ENCODE measurements at regions not wholly inside any gene's neighbourhood (a gene's known extent, or its start where the extent isn't known, plus 50 kb on each side); places are given as distances from the start of the nearest gene placed in this dataset.

DNA sequence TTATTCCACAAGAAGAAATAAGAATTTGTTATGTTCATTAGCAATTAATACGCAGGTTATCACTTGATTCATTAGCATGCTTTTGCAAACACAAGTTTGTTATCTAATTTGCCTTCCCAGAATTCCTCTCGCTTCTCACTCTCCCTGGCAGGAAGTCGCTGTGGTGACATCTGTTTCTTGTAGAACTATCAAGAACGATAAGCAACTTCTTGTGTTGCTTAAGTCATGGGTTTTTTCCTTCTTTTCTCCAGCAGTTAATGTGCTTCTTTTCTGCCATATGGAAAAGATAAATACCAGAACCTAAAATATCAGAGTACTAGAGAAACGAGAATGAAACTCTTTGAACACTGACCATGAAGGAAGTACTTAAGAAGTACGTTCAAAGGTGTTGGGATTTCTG, 99.8 kb upstream of the CHMP2B start:
- Histone ChIP-seq H3K79me1 (ENCODE audit: low read depth, low read length) (no peaks in the 10 kb centered on the region), H3K4ac (ENCODE audit: low read length) (no peak overlapping the region), H2BK120ac (ENCODE audit: low read depth, low read length) (no peak overlapping the region), H2BK12ac (ENCODE audit: low read length) (no peak overlapping the region), H4K8ac (ENCODE audit: low read depth, low read length) (no peak overlapping the region), H3K14ac (ENCODE audit: low read length) (no peak overlapping the region), H3K4me2 (ENCODE audit: insufficient read depth, low read length, poor library complexity, severe bottlenecking) (no peak overlapping the region), H3K4me1 (ENCODE audit: control insufficient read depth in 2 of 2, insufficient read depth in 1 of 2, low read depth in 1 of 2, low read length in 2 of 2) (no peaks in the 10 kb centered on the region), H3K23ac (ENCODE audit: low read depth, low read length, poor library complexity) (no peak overlapping the region), H2AFZ (ENCODE audit: low read length) (no peak overlapping the region), H3K27ac (replicated peaks; ENCODE audit: low read length) (no peak overlapping the region), H3K9ac (ENCODE audit: low read depth, low read length, poor library complexity) (no peak overlapping the region), H3K36me3 (replicated peaks in 1 of 2; ENCODE audit: control insufficient read depth in 2 of 2, insufficient read depth in 2 of 2, low read length in 2 of 2) (no peaks in the 10 kb centered on the region), H3K27me3 (ENCODE audit: control insufficient read depth in 3 of 3, insufficient read depth in 3 of 3, low read depth in 1 of 3, low read length in 3 of 3) (no peaks in the 10 kb centered on the region), H3K18ac (ENCODE audit: low read length) (no peak overlapping the region), H2BK15ac (ENCODE audit: low read length) (no peak overlapping the region), H4K91ac (ENCODE audit: low read depth, low read length, poor library complexity) (no peak overlapping the region), H3K4me3 (ENCODE audit: low read length in 2 of 2) (no peak overlapping the region), H3K9me3 (replicated peaks in 1 of 2; ENCODE audit: control insufficient read depth in 2 of 2, insufficient read depth in 1 of 2, low read depth in 1 of 2, low read length in 2 of 2) (no peaks in the 10 kb centered on the region), H2BK5ac (ENCODE audit: low read length) (no peak overlapping the region), H2AK5ac (ENCODE audit: low read depth, low read length) (no peak overlapping the region)
- no CpG with 5 or more reads among the region's 6 CpGs for WGBS, 2 donors (ENCODE audit: extremely low coverage in 2 of 2, insufficient read length in 2 of 2, insufficient replicate concordance in 1 of 2)
- DNase-seq (ENCODE audit: low spot score), result no peak

DNA sequence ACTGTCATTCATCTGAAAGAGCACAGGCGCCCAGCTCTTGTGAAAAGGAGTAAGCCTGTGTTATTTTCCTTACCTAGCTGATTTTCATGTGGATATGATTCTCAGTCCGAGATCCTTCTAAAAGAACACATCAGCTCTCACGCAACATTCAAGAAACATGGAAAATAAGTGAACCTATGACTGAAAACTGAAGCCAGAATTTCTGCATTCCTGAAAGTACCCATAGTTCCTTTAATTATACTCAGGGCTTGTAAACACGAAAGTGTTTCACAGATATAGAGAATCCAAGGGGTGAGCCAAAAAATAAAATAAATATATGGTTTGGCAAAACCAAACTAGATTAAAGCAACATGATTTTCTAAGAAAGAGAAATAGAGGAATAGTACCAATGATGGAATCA, 100.8 kb upstream of the CHMP2B start:
- Histone ChIP-seq H3K23ac (ENCODE audit: low read depth, low read length, poor library complexity) (no peak overlapping the region), H2BK12ac (ENCODE audit: low read length) (no peak overlapping the region), H2BK5ac (ENCODE audit: low read length) (no peak overlapping the region), H4K91ac (ENCODE audit: low read depth, low read length, poor library complexity) (no peak overlapping the region), H4K8ac (ENCODE audit: low read depth, low read length) (no peak overlapping the region), H3K4me3 (ENCODE audit: low read length in 2 of 2) (no peak overlapping the region), H3K4ac (ENCODE audit: low read length) (no peak overlapping the region), H3K9me3 (replicated peaks in 1 of 2; ENCODE audit: control insufficient read depth in 2 of 2, insufficient read depth in 1 of 2, low read depth in 1 of 2, low read length in 2 of 2) (peaks cover 0 to 2% of the 10 kb centered on the region in 2 donors), H3K27ac (replicated peaks; ENCODE audit: low read length) (no peak overlapping the region), H3K4me1 (ENCODE audit: control insufficient read depth in 2 of 2, insufficient read depth in 1 of 2, low read depth in 1 of 2, low read length in 2 of 2) (no peaks in the 10 kb centered on the region), H3K79me1 (ENCODE audit: low read depth, low read length) (no peaks in the 10 kb centered on the region), H2AFZ (ENCODE audit: low read length) (no peak overlapping the region), H3K4me2 (ENCODE audit: insufficient read depth, low read length, poor library complexity, severe bottlenecking) (no peak overlapping the region), H2BK120ac (ENCODE audit: low read depth, low read length) (no peak overlapping the region), H2BK15ac (ENCODE audit: low read length) (no peak overlapping the region), H3K18ac (ENCODE audit: low read length) (no peak overlapping the region), H2AK5ac (ENCODE audit: low read depth, low read length) (no peak overlapping the region), H3K36me3 (replicated peaks in 1 of 2; ENCODE audit: control insufficient read depth in 2 of 2, insufficient read depth in 2 of 2, low read length in 2 of 2) (no peaks in the 10 kb centered on the region), H3K9ac (ENCODE audit: low read depth, low read length, poor library complexity) (no peak overlapping the region), H3K27me3 (ENCODE audit: control insufficient read depth in 3 of 3, insufficient read depth in 3 of 3, low read depth in 1 of 3, low read length in 3 of 3) (no peaks in the 10 kb centered on the region), H3K14ac (ENCODE audit: low read length) (no peak overlapping the region)
- no CpG with 5 or more reads among the region's 4 CpGs for WGBS, 2 donors (ENCODE audit: extremely low coverage in 2 of 2, insufficient read length in 2 of 2, insufficient replicate concordance in 1 of 2)
- DNase-seq (ENCODE audit: low spot score), result no peak

DNA sequence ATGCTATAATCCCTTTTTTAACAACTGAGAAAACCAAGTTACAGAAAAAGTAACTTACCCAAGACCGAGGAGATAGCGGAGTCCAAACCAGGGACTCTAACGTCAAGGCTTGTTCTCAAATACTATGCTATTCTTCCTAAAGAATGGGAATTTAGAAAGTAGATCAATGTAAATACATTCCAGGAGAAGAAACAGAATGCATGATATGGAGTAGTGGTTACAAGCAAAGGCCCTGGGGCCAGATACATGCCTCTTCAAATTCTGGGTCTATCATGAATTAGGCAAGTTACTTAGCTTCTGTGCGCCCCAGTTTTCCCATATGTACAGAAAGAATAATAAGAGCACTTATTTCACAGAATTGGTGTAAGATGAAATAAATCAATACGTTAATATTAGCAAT, 102.0 kb upstream of the CHMP2B start:
- H3K36me3 ChIP-seq (replicated peaks in 1 of 2; ENCODE audit: control insufficient read depth in 2 of 2, insufficient read depth in 2 of 2, low read length in 2 of 2), result no peaks in the 10 kb centered on the region
- H3K4me2 ChIP-seq (ENCODE audit: insufficient read depth, low read length, poor library complexity, severe bottlenecking), result no peak overlapping the region
- no peak overlapping the region for H3K18ac ChIP-seq (ENCODE audit: low read length)
- no CpG with 5 or more reads among the region's 5 CpGs for WGBS, 2 donors (ENCODE audit: extremely low coverage in 2 of 2, insufficient read length in 2 of 2, insufficient replicate concordance in 1 of 2)
- no peaks in the 10 kb centered on the region for H3K79me1 ChIP-seq (ENCODE audit: low read depth, low read length)
- H3K27ac ChIP-seq (replicated peaks; ENCODE audit: low read length), result no peak overlapping the region
- H2BK120ac ChIP-seq (ENCODE audit: low read depth, low read length), result no peak overlapping the region
- no peak overlapping the region for H3K4me3 ChIP-seq (ENCODE audit: low read length in 2 of 2)
- DNase-seq (ENCODE audit: low spot score), result no peak
- no peak overlapping the region for H2BK15ac ChIP-seq (ENCODE audit: low read length)
- H3K4ac ChIP-seq (ENCODE audit: low read length), result no peak overlapping the region
- H3K27me3 ChIP-seq (ENCODE audit: control insufficient read depth in 3 of 3, insufficient read depth in 3 of 3, low read depth in 1 of 3, low read length in 3 of 3), result no peaks in the 10 kb centered on the region
- H4K8ac ChIP-seq (ENCODE audit: low read depth, low read length), result no peak overlapping the region
- H2BK12ac ChIP-seq (ENCODE audit: low read length), result no peak overlapping the region
- H3K9me3 ChIP-seq (replicated peaks in 1 of 2; ENCODE audit: control insufficient read depth in 2 of 2, insufficient read depth in 1 of 2, low read depth in 1 of 2, low read length in 2 of 2), result peaks cover 0 to 2% of the 10 kb centered on the region in 2 donors
- no peak overlapping the region for H3K9ac ChIP-seq (ENCODE audit: low read depth, low read length, poor library complexity)
- H2AK5ac ChIP-seq (ENCODE audit: low read depth, low read length), result no peak overlapping the region
- no peak overlapping the region for H4K91ac ChIP-seq (ENCODE audit: low read depth, low read length, poor library complexity)
- no peak overlapping the region for H3K14ac ChIP-seq (ENCODE audit: low read length)
- H3K4me1 ChIP-seq (ENCODE audit: control insufficient read depth in 2 of 2, insufficient read depth in 1 of 2, low read depth in 1 of 2, low read length in 2 of 2), result peaks cover 0 to 4% of the 10 kb centered on the region in 2 donors
- H2BK5ac ChIP-seq (ENCODE audit: low read length), result no peak overlapping the region
- H2AFZ ChIP-seq (ENCODE audit: low read length), result no peak overlapping the region
- H3K23ac ChIP-seq (ENCODE audit: low read depth, low read length, poor library complexity), result no peak overlapping the region

DNA sequence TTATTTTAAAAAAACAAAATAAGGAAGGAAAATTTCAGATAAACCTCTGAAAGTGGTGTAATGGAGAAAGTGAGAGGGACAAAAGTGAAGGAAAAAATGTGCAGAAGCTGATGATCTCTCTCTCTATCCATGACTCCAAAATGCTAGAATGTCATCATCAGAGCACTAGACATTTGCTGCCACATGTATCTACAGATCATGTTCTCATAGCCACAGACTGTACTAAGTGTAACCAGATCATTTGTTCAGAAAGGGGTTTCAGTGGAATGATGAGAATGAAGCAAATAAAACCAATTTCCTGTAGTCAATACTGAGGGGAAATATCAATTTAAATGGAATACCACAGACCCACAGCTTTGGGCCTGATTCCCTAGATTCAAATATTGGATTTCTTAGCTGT, 104.3 kb upstream of the CHMP2B start:
- H4K91ac ChIP-seq (ENCODE audit: low read depth, low read length, poor library complexity), result no peak overlapping the region
- no peak overlapping the region for H3K23ac ChIP-seq (ENCODE audit: low read depth, low read length, poor library complexity)
- H3K9me3 ChIP-seq (replicated peaks in 1 of 2; ENCODE audit: control insufficient read depth in 2 of 2, insufficient read depth in 1 of 2, low read depth in 1 of 2, low read length in 2 of 2), result peaks cover 0 to 2% of the 10 kb centered on the region in 2 donors
- H2BK5ac ChIP-seq (ENCODE audit: low read length), result no peak overlapping the region
- H2AK5ac ChIP-seq (ENCODE audit: low read depth, low read length), result no peak overlapping the region
- H2BK120ac ChIP-seq (ENCODE audit: low read depth, low read length), result no peak overlapping the region
- H3K18ac ChIP-seq (ENCODE audit: low read length), result no peak overlapping the region
- no peak overlapping the region for H2BK12ac ChIP-seq (ENCODE audit: low read length)
- no peak overlapping the region for H3K4me2 ChIP-seq (ENCODE audit: insufficient read depth, low read length, poor library complexity, severe bottlenecking)
- no peak overlapping the region for H3K4ac ChIP-seq (ENCODE audit: low read length)
- no peak overlapping the region for H3K27ac ChIP-seq (replicated peaks; ENCODE audit: low read length)
- no peak overlapping the region for H4K8ac ChIP-seq (ENCODE audit: low read depth, low read length)
- no peaks in the 10 kb centered on the region for H3K27me3 ChIP-seq (ENCODE audit: control insufficient read depth in 3 of 3, insufficient read depth in 3 of 3, low read depth in 1 of 3, low read length in 3 of 3)
- no peak overlapping the region for H3K14ac ChIP-seq (ENCODE audit: low read length)
- peaks cover 0 to 4% of the 10 kb centered on the region in 2 donors for H3K4me1 ChIP-seq (ENCODE audit: control insufficient read depth in 2 of 2, insufficient read depth in 1 of 2, low read depth in 1 of 2, low read length in 2 of 2)
- DNase-seq (ENCODE audit: low spot score), result no peak
- H3K36me3 ChIP-seq (replicated peaks in 1 of 2; ENCODE audit: control insufficient read depth in 2 of 2, insufficient read depth in 2 of 2, low read length in 2 of 2), result no peaks in the 10 kb centered on the region
- H2AFZ ChIP-seq (ENCODE audit: low read length), result no peak overlapping the region
- no peaks in the 10 kb centered on the region for H3K79me1 ChIP-seq (ENCODE audit: low read depth, low read length)
- H3K9ac ChIP-seq (ENCODE audit: low read depth, low read length, poor library complexity), result no peak overlapping the region
- H2BK15ac ChIP-seq (ENCODE audit: low read length), result no peak overlapping the region
- H3K4me3 ChIP-seq (ENCODE audit: low read length in 2 of 2), result no peak overlapping the region

Measured in neuronal stem cell (in vitro differentiated cells).